IMR-90 (cell line): ENCODE measurements at regions not wholly inside any gene's neighbourhood (a gene's known extent, or its start where the extent isn't known, plus 50 kb on each side); places are given as distances from the start of the nearest gene placed in this dataset.

Source experiments
- ATAC-seq: fragments of 200-7000 bp; cut with Tn5 transposase; 2 replicates; pipeline ENCODE4 v1.9.1; 2020; ENCODE audit warnings: low read depth, mild to moderate bottlenecking, moderate library complexity
- BruUV-seq: library from RNA; stranded (reverse); fragments of 400-500 nt; replicated peaks from 2 replicates; lab custom pipeline; 2021; lab: Mats Ljungman, UMichigan
- CTCF ChIA-PET: fragments of 300-600 bp; formaldehyde crosslinking; extraction: SDS; loops from one replicate; lab custom pipeline; 2021; ENCODE audit warnings: antibody characterized with exemption; lab: Yijun Ruan, JAX
- POLR2A ChIA-PET: fragments of 300-600 bp; sonication (Branson Sonifier 250); formaldehyde crosslinking; loops from one replicate; lab custom pipeline; 2022; ENCODE audit warnings: antibody characterized with exemption; ENCODE audit not compliant: unreplicated experiment; lab: Charles Lee
- DNase-seq: peaks from one replicate; pipeline ENCODE4 v3.0.0; 2013
- H2AFZ ChIP-seq: replicated peaks from 2 replicates; pipeline ENCODE3; 2013; ENCODE audit warnings: low read length, mild to moderate bottlenecking; ENCODE audit not compliant: poor library complexity
- H2AK5ac ChIP-seq: 2 replicates; pipeline ENCODE4 v1.6.1; 2013; ENCODE audit warnings: low read depth, low read length, inconsistent platforms
- H2AK9ac ChIP-seq: replicated peaks from 2 replicates; pipeline ENCODE3; 2013; ENCODE audit warnings: mild to moderate bottlenecking, low read depth, low read length, moderate library complexity; ENCODE audit not compliant: poor library complexity
- H2BK120ac ChIP-seq: 2 replicates; pipeline ENCODE4 v1.6.1; 2013; ENCODE audit warnings: low read depth, low read length, inconsistent platforms
- H2BK15ac ChIP-seq: 3 replicates; pipeline ENCODE4 v1.6.1; 2013; ENCODE audit warnings: low read depth, low read length, inconsistent platforms
- H2BK20ac ChIP-seq: 2 replicates; pipeline ENCODE4 v1.6.1; 2013; ENCODE audit warnings: low read depth, mild to moderate bottlenecking, inconsistent platforms, low read length, moderate library complexity
- H2BK5ac ChIP-seq: 2 replicates; pipeline ENCODE4 v1.6.1; 2013; ENCODE audit warnings: mild to moderate bottlenecking, low read depth, low read length, inconsistent platforms; ENCODE audit not compliant: poor library complexity, severe bottlenecking
- H3K14ac ChIP-seq: replicated peaks from 2 replicates; pipeline ENCODE4 v1.6.1; 2013; ENCODE audit warnings: low read depth, low read length, inconsistent platforms
- H3K18ac ChIP-seq: 2 replicates; pipeline ENCODE4 v1.6.1; 2013; ENCODE audit warnings: low read depth, low read length, control low read depth
- H3K23ac ChIP-seq: 2 replicates; pipeline ENCODE4 v1.6.1; 2013; ENCODE audit warnings: low read depth, low read length, inconsistent platforms
- H3K27ac ChIP-seq: 2 replicates; pipeline ENCODE4 v1.5.1; 2013; ENCODE audit warnings: mild to moderate bottlenecking, control low read depth, low read length; ENCODE audit not compliant: insufficient read depth
- H3K27me3 ChIP-seq: 2 replicates; pipeline ENCODE4 v1.6.1; 2013; ENCODE audit warnings: low read length; ENCODE audit not compliant: control insufficient read depth, insufficient read depth
- H3K36me3 ChIP-seq: 2 replicates; pipeline ENCODE4 v1.6.1; 2013; ENCODE audit warnings: low read length, mixed read lengths; ENCODE audit not compliant: control insufficient read depth, insufficient read depth
- H3K4ac ChIP-seq: 2 replicates; pipeline ENCODE4 v1.6.1; 2013; ENCODE audit warnings: low read depth, low read length, inconsistent platforms
- H3K4me1 ChIP-seq: 2 replicates; pipeline ENCODE4 v1.6.1; 2013; ENCODE audit warnings: low read length, mixed read lengths; ENCODE audit not compliant: control insufficient read depth, insufficient read depth
- H3K4me2 ChIP-seq: 2 replicates; pipeline ENCODE4 v1.6.1; 2013; ENCODE audit warnings: low read depth, mild to moderate bottlenecking, control low read depth, low read length, moderate library complexity
- H3K4me3 ChIP-seq: 2 replicates; pipeline ENCODE4 v1.5.1; 2013; ENCODE audit warnings: low read depth, mild to moderate bottlenecking, control low read depth, low read length, moderate library complexity; ENCODE audit not compliant: insufficient read depth
- H3K56ac ChIP-seq: 2 replicates; pipeline ENCODE4 v1.6.1; 2013; ENCODE audit warnings: low read length, inconsistent platforms; ENCODE audit not compliant: insufficient read depth; ENCODE audit errors: extremely low read depth
- H3K79me1 ChIP-seq, 2 experiments: 2 replicates each; pipeline ENCODE4 v1.6.1; 2013; ENCODE audit warnings: low read length in 2 of 2, inconsistent platforms in 1 of 2, low read depth in 1 of 2
- H3K9ac ChIP-seq: 2 replicates; pipeline ENCODE4 v1.6.1; 2013; ENCODE audit warnings: low read depth, low read length, control low read depth
- H3K9me1 ChIP-seq: 2 replicates; pipeline ENCODE4 v1.6.1; 2013; ENCODE audit warnings: low read length, inconsistent platforms; ENCODE audit not compliant: insufficient read depth
- H3K9me3 ChIP-seq: 2 replicates; pipeline ENCODE4 v1.6.1; 2013; ENCODE audit warnings: low read length; ENCODE audit not compliant: control insufficient read depth, insufficient read depth
- H4K20me1 ChIP-seq: 2 replicates; pipeline ENCODE4 v1.6.1; 2013; ENCODE audit warnings: low read length, inconsistent platforms; ENCODE audit not compliant: insufficient read depth
- H4K5ac ChIP-seq: 2 replicates; pipeline ENCODE4 v1.6.1; 2013; ENCODE audit warnings: mild to moderate bottlenecking, low read depth, low read length, control low read depth
- H4K8ac ChIP-seq, 2 experiments: 2 replicates each; pipeline ENCODE4 v1.6.1; 2013; ENCODE audit warnings: low read depth in 2 of 2, low read length in 2 of 2, control low read depth in 1 of 2, inconsistent platforms in 1 of 2
- H4K91ac ChIP-seq: 2 replicates; pipeline ENCODE4 v1.6.1; 2013; ENCODE audit warnings: low read depth, low read length, inconsistent platforms; ENCODE audit not compliant: insufficient read depth
- FOS ChIP-seq: fragments of 150-350 bp; IDR thresholded peaks from 2 replicates; pipeline ENCODE4 v1.6.1; 2016; ENCODE audit warnings: low read depth, low read length
- MAZ ChIP-seq: IDR thresholded peaks from 2 replicates; pipeline ENCODE4 v1.6.1; 2012; ENCODE audit warnings: low read depth, mild to moderate bottlenecking, low read length, improper control_type of control experiment, moderate library complexity, borderline replicate concordance
- WGBS, 2 experiments: methylation state at CpG; one replicate each; pipeline versions ENCODE4 v1.1.5 to v1.1.7; 2013; ENCODE audit warnings: missing lambda C conversion rate in 2 of 2; ENCODE audit not compliant: insufficient read length in 1 of 2; ENCODE audit errors: extremely low coverage in 2 of 2; 5-methylcytosine and 5-hydroxymethylcytosine counted together
- dilution Hi-C: fragments of 300-500 bp; cut with HindIII; formaldehyde crosslinking; loops from one replicate; pipeline ENCODE4 v1.14.3; 2018; ENCODE audit warnings: low sequenced_read_pairs; ENCODE audit not compliant: unreplicated experiment
- in situ Hi-C: fragments of 300-500 bp; cut with MboI; formaldehyde crosslinking; loops from 3 replicates; pipeline ENCODE4 v1.14.3; 2019; ENCODE audit warnings: low sequenced_read_pairs, inconsistent platforms, mixed read lengths
- intact Hi-C: fragments of 100-400 bp; cut with micrococcal nuclease; formaldehyde crosslinking; loops from 2 replicates; pipeline ENCODE4 v1.10.0; 2022

GRCh38 chr10:33882996-33883395 is 548.5 kb upstream of the NRP1 start:
- no peak overlapping the region for H2AK9ac ChIP-seq
- no peak overlapping the region for H4K91ac ChIP-seq
- no peak overlapping the region for H2AFZ ChIP-seq
- no peak overlapping the region for H3K4me2 ChIP-seq
- H3K4ac ChIP-seq: no peak overlapping the region
- no peak for TF ChIP-seq FOS
- no peak for TF ChIP-seq MAZ
- H3K27me3 ChIP-seq: peaks cover 7% of the 10 kb centered on the region
- H2BK15ac ChIP-seq: no peak overlapping the region
- no peak overlapping the region for H2BK120ac ChIP-seq
- H3K18ac ChIP-seq: no peak overlapping the region
- H3K9me3 ChIP-seq: no peaks in the 10 kb centered on the region
- H3K9ac ChIP-seq: no peak overlapping the region
- no peak overlapping the region for H3K23ac ChIP-seq
- H3K27ac ChIP-seq: no peak overlapping the region
- in situ Hi-C loops (no loop called here), dilution Hi-C loops (no loop called here), intact Hi-C loops (no loop called here)
- no peaks in the 10 kb centered on the region for H3K4me1 ChIP-seq
- no peaks in the 10 kb centered on the region for H4K20me1 ChIP-seq
- H2BK5ac ChIP-seq: no peak overlapping the region
- no peak overlapping the region for H3K4me3 ChIP-seq
- ATAC-seq (no peak), DNase-seq (no peak)
- H2AK5ac ChIP-seq: no peak overlapping the region
- no peak overlapping the region for H4K5ac ChIP-seq
- ChIA-PET POLR2A (no interaction called here), CTCF (no interaction called here)
- no peak overlapping the region for H3K14ac ChIP-seq
- no TSS peak for BruUV-seq
- H2BK20ac ChIP-seq: no peak overlapping the region
- WGBS, 2 experiments: no CpG with 5 or more reads among the region's 1 CpG
- H3K56ac ChIP-seq: no peak overlapping the region
- no peaks in the 10 kb centered on the region for H3K36me3 ChIP-seq
- H3K9me1 ChIP-seq: no peaks in the 10 kb centered on the region
- H3K79me1 ChIP-seq: no peaks in the 10 kb centered on the region
- no peak overlapping the region for H4K8ac ChIP-seq
